WTC11 (cell line): ENCODE measurements at regions not wholly inside any gene's neighbourhood (a gene's known extent, or its start where the extent isn't known, plus 50 kb on each side); places are given as distances from the start of the nearest gene placed in this dataset.

Experiments used
- ATAC-seq: fragments of 200-7000 bp; cut with Tn5 transposase; 2 replicates; pipeline ENCODE4 v1.10.0; 2021; ENCODE audit warnings: mild to moderate bottlenecking, moderate library complexity
- CTCF ChIA-PET: fragments of 300-600 bp; sonication (Branson Sonifier 250); formaldehyde crosslinking; loops from one replicate; lab custom pipeline; 2021; ENCODE audit warnings: antibody characterized with exemption; lab: Charles Lee
- POLR2A ChIA-PET: fragments of 350-600 bp; sonication (Branson Sonifier 250); formaldehyde crosslinking; loops from one replicate; lab custom pipeline; 2021; ENCODE audit warnings: antibody characterized with exemption; lab: Charles Lee
- DNase-seq: peaks from one replicate; pipeline ENCODE4 v3.0.0; 2021; ENCODE audit warnings: low spot score
- H3K27ac Mint-ChIP-seq: 2 replicates; pipeline ENCODE4 v1.8.0; 2021; ENCODE audit warnings: mixed read lengths
- H3K27me3 Mint-ChIP-seq: 2 replicates; pipeline ENCODE4 v1.8.0; 2021; ENCODE audit warnings: low read depth, mild to moderate bottlenecking, moderate library complexity, mixed read lengths
- H3K36me3 Mint-ChIP-seq: 2 replicates; pipeline ENCODE4 v1.8.0; 2021; ENCODE audit warnings: mixed read lengths
- H3K4me1 Mint-ChIP-seq: 2 replicates; pipeline ENCODE4 v1.8.0; 2022; ENCODE audit warnings: mixed read lengths
- H3K4me3 Mint-ChIP-seq: 2 replicates; pipeline ENCODE4 v1.8.0; 2021; ENCODE audit warnings: mild to moderate bottlenecking, moderate library complexity, mixed read lengths
- H3K9me3 Mint-ChIP-seq: 2 replicates; pipeline ENCODE4 v1.8.0; 2021; ENCODE audit warnings: mixed read lengths
- ARID4B ChIP-seq: sonication (generic); formaldehyde crosslinking; IDR thresholded peaks from 2 replicates; pipeline ENCODE4 v1.8.0; 2023; ENCODE audit warnings: missing genetic modification reagents, mild to moderate bottlenecking, borderline replicate concordance
- ATF3 ChIP-seq: sonication (generic); formaldehyde crosslinking; conservative IDR thresholded peaks from 2 replicates; pipeline ENCODE4 v1.8.1; 2022; ENCODE audit warnings: mild to moderate bottlenecking, missing genetic modification reagents
- CBFB ChIP-seq: sonication (generic); formaldehyde crosslinking; IDR thresholded peaks from 2 replicates; pipeline ENCODE4 v1.8.1; 2022; ENCODE audit warnings: mild to moderate bottlenecking, low read depth, missing genetic modification reagents
- ETV6 ChIP-seq: sonication (generic); formaldehyde crosslinking; IDR thresholded peaks from 2 replicates; pipeline ENCODE4 v1.8.1; 2022; ENCODE audit warnings: mild to moderate bottlenecking, missing genetic modification reagents
- FOXJ3 ChIP-seq: sonication (generic); formaldehyde crosslinking; IDR thresholded peaks from 2 replicates; pipeline ENCODE4 v1.9.0; 2021; ENCODE audit warnings: missing genetic modification reagents, mild to moderate bottlenecking, borderline replicate concordance
- GRHL2 ChIP-seq: fragments of 250-450 bp; sonication (Bioruptor Pico); IDR thresholded peaks from 2 replicates; pipeline ENCODE4 v1.8.0; 2022; ENCODE audit warnings: mild to moderate bottlenecking, moderate library complexity; ENCODE audit not compliant: insufficient replicate concordance, severe bottlenecking
- IRF1 ChIP-seq: sonication (generic); formaldehyde crosslinking; IDR thresholded peaks from 2 replicates; pipeline ENCODE4 v1.8.0; 2023; ENCODE audit warnings: missing genetic modification reagents
- JUN ChIP-seq: sonication (generic); formaldehyde crosslinking; IDR thresholded peaks from 2 replicates; pipeline ENCODE4 v1.8.0; 2023; ENCODE audit warnings: mild to moderate bottlenecking, missing genetic modification reagents
- KAT7 ChIP-seq: sonication (generic); formaldehyde crosslinking; IDR thresholded peaks from 2 replicates; pipeline ENCODE4 v1.8.1; 2023; ENCODE audit warnings: missing genetic modification reagents, mild to moderate bottlenecking, borderline replicate concordance
- MAX ChIP-seq: sonication (generic); formaldehyde crosslinking; IDR thresholded peaks from 2 replicates; pipeline ENCODE4 v1.8.0; 2022; ENCODE audit warnings: mild to moderate bottlenecking, missing genetic modification reagents
- MXD4 ChIP-seq: fragments of 250-450 bp; sonication (Bioruptor Pico); IDR thresholded peaks from 2 replicates; pipeline ENCODE4 v1.8.0; 2021; ENCODE audit warnings: mild to moderate bottlenecking, moderate library complexity, borderline replicate concordance
- NR2C2 ChIP-seq: sonication (generic); formaldehyde crosslinking; IDR thresholded peaks from 2 replicates; pipeline ENCODE4 v1.8.0; 2022; ENCODE audit warnings: mild to moderate bottlenecking, missing genetic modification reagents
- PREB ChIP-seq: sonication (generic); formaldehyde crosslinking; IDR thresholded peaks from 2 replicates; pipeline ENCODE4 v1.8.1; 2022; ENCODE audit warnings: mild to moderate bottlenecking, missing genetic modification reagents, moderate library complexity, borderline replicate concordance
- RELA ChIP-seq: sonication (generic); formaldehyde crosslinking; IDR thresholded peaks from 2 replicates; pipeline ENCODE4 v1.8.1; 2022; ENCODE audit warnings: missing genetic modification reagents, mild to moderate bottlenecking, borderline replicate concordance
- SOX15 ChIP-seq: fragments of 250-450 bp; sonication (Bioruptor Pico); IDR thresholded peaks from 2 replicates; pipeline ENCODE4 v1.9.0; 2021; ENCODE audit warnings: mild to moderate bottlenecking
- USF1 ChIP-seq: sonication (generic); formaldehyde crosslinking; IDR thresholded peaks from 2 replicates; pipeline ENCODE4 v1.8.0; 2022; ENCODE audit warnings: mild to moderate bottlenecking, missing genetic modification reagents
- ZBTB43 ChIP-seq: sonication (generic); formaldehyde crosslinking; IDR thresholded peaks from 2 replicates; pipeline ENCODE4 v1.8.1; 2023; ENCODE audit warnings: mild to moderate bottlenecking, missing genetic modification reagents
- ZNF219 ChIP-seq: sonication (generic); formaldehyde crosslinking; IDR thresholded peaks from 2 replicates; pipeline ENCODE4 v1.8.0; 2023; ENCODE audit warnings: missing genetic modification reagents, mild to moderate bottlenecking, borderline replicate concordance
- ZNF396 ChIP-seq: fragments of 250-450 bp; sonication (Bioruptor Pico); IDR thresholded peaks from 2 replicates; pipeline ENCODE4 v1.8.0; 2021; ENCODE audit warnings: mild to moderate bottlenecking, moderate library complexity, borderline replicate concordance
- ZNF423 ChIP-seq: fragments of 250-450 bp; sonication (Bioruptor Pico); IDR thresholded peaks from 2 replicates; pipeline ENCODE4 v2.1.2; 2022; ENCODE audit warnings: mild to moderate bottlenecking, moderate library complexity

- no peak overlapping the region for H3K4me3 Mint-ChIP-seq
- TF ChIP-seq ZNF219 = no peak
- TF ChIP-seq MXD4 = no peak
Observed at GRCh38 chr10:56867236-56867635, 506.2 kb upstream of the ZWINT start.

GRCh38 chr10:56856569-56856968 is 495.5 kb upstream of the ZWINT start:
- CTCF ChIA-PET = no interaction called here

More at GRCh38 chr10:56867236-56867635, 506.2 kb upstream of the ZWINT start:
- no peak for DNase-seq
- no peak for ATAC-seq
- H3K27me3 Mint-ChIP-seq = no peaks in the 10 kb centered on the region
- ChIA-PET POLR2A (no interaction called here), CTCF (no interaction called here)
- peaks cover 6% of the 10 kb centered on the region for H3K4me1 Mint-ChIP-seq
- no peak overlapping the region for H3K27ac Mint-ChIP-seq
- no peaks in the 10 kb centered on the region for H3K36me3 Mint-ChIP-seq
- H3K9me3 Mint-ChIP-seq = peaks cover 3% of the 10 kb centered on the region; the same call in 1 of the 2 replicates

GRCh38 chr10:56844978-56845529 is 484.0 kb upstream of the ZWINT start:
- ChIA-PET POLR2A (no interaction called here), CTCF (no interaction called here)
- ATAC-seq = no peak
- H3K9me3 Mint-ChIP-seq = no peaks in the 10 kb centered on the region
- H3K27me3 Mint-ChIP-seq = no peaks in the 10 kb centered on the region
- H3K4me3 Mint-ChIP-seq = no peak overlapping the region
- DNase-seq = no peak
- H3K36me3 Mint-ChIP-seq = no peaks in the 10 kb centered on the region
- no peak overlapping the region for H3K27ac Mint-ChIP-seq
- H3K4me1 Mint-ChIP-seq = no peaks in the 10 kb centered on the region
- TF ChIP-seq JUN (CRISPR knock-in tag) = no peak
- no peak for TF ChIP-seq RELA (CRISPR knock-in tag)
- TF ChIP-seq ZNF423 = no peak
- TF ChIP-seq NR2C2 (CRISPR knock-in tag) = no peak
- TF ChIP-seq FOXJ3 (CRISPR knock-in tag) = no peak
- no peak for TF ChIP-seq ZBTB43 (CRISPR knock-in tag)
- no peak for TF ChIP-seq MAX (CRISPR knock-in tag)
- TF ChIP-seq ZNF396 (CRISPR knock-in tag) = no peak
- no peak for TF ChIP-seq GRHL2 (CRISPR knock-in tag)
- TF ChIP-seq IRF1 = no peak
- no peak for TF ChIP-seq PREB (CRISPR knock-in tag)
- TF ChIP-seq USF1 (CRISPR knock-in tag) = no peak
- TF ChIP-seq ETV6 (CRISPR knock-in tag) = no peak
- TF ChIP-seq CBFB (CRISPR knock-in tag) = no peak
- no peak for TF ChIP-seq ATF3 (CRISPR knock-in tag)

More at GRCh38 chr10:56856569-56856968, 495.5 kb upstream of the ZWINT start:
- POLR2A ChIA-PET = no interaction called here
- Mint-ChIP-seq H3K36me3 (no peaks in the 10 kb centered on the region), H3K4me1 (no peaks in the 10 kb centered on the region), H3K4me3 (no peak overlapping the region), H3K27me3 (no peaks in the 10 kb centered on the region), H3K9me3 (peaks cover 14% of the 10 kb centered on the region), H3K27ac (no peak overlapping the region)
- TF ChIP-seq ARID4B (CRISPR knock-in tag) (no peak), SOX15 (CRISPR knock-in tag) (no peak), KAT7 (no peak)
- DNase-seq (no peak), ATAC-seq (no peak)
